Chondrocyte (in vitro differentiated cells): ENCODE measurements at regions not wholly inside any gene's neighbourhood (a gene's known extent, or its start where the extent isn't known, plus 50 kb on each side); places are given as distances from the start of the nearest gene placed in this dataset.
"Not testable (repeated sequence)": the region's sequence is repeated elsewhere in the genome, so short reads cannot be mapped to it uniquely, and the experiment has no call there.

Experiments used
- DNase-seq: peaks from one replicate; pipeline ENCODE4 v3.0.0; 2021; ENCODE audit warnings: mixed read lengths, low spot score
- H3K27ac Mint-ChIP-seq: one replicate; pipeline ENCODE4 v1.8.0; 2021; ENCODE audit warnings: mild to moderate bottlenecking, moderate library complexity, mixed read lengths; ENCODE audit not compliant: unreplicated experiment
- H3K27me3 Mint-ChIP-seq: 2 replicates; pipeline ENCODE4 v1.8.0; 2021; ENCODE audit warnings: low read depth, mixed read lengths
- H3K36me3 Mint-ChIP-seq: 2 replicates; pipeline ENCODE4 v1.8.0; 2021; ENCODE audit warnings: low read depth, mixed read lengths
- H3K4me1 Mint-ChIP-seq: 2 replicates; pipeline ENCODE4 v1.8.0; 2021; ENCODE audit warnings: low read depth, mild to moderate bottlenecking, mixed read lengths
- H3K4me3 Mint-ChIP-seq: one replicate; pipeline ENCODE4 v1.8.0; 2021; ENCODE audit warnings: mild to moderate bottlenecking, moderate library complexity, mixed read lengths; ENCODE audit not compliant: unreplicated experiment
- H3K9me3 Mint-ChIP-seq: 2 replicates; pipeline ENCODE4 v1.8.0; 2021; ENCODE audit warnings: low read depth, mixed read lengths
- CTCF ChIP-seq: fragments of 200-600 bp; sonication (generic); IDR thresholded peaks from 2 replicates; pipeline ENCODE4 v1.5.0; 2021; ENCODE audit warnings: antibody characterized with exemption, mild to moderate bottlenecking, moderate library complexity

GRCh38 chr2:109711230-109712122 is 82.6 kb upstream of the RGPD5 start:
- H3K9me3 Mint-ChIP-seq = no peaks in the 10 kb centered on the region
- no peaks in the 10 kb centered on the region for H3K4me1 Mint-ChIP-seq
- H3K36me3 Mint-ChIP-seq = no peaks in the 10 kb centered on the region
- no peak for DNase-seq
- no peak overlapping the region for H3K27ac Mint-ChIP-seq
- peaks cover 3% of the 10 kb centered on the region for H3K27me3 Mint-ChIP-seq
- TF ChIP-seq CTCF = no peak
- H3K4me3 Mint-ChIP-seq = no peak overlapping the region

- no peak for TF ChIP-seq CTCF
Observed at GRCh38 chr2:109712123-109712449, 82.0 kb upstream of the RGPD5 start.

GRCh38 chr2:109712746-109713145 is 81.4 kb upstream of the RGPD5 start:
- Mint-ChIP-seq H3K27me3 (peaks cover 3% of the 10 kb centered on the region), H3K4me3 (no peak overlapping the region), H3K36me3 (no peaks in the 10 kb centered on the region), H3K27ac (no peak overlapping the region), H3K4me1 (no peaks in the 10 kb centered on the region), H3K9me3 (no peaks in the 10 kb centered on the region)
- no peak for DNase-seq
- no peak for TF ChIP-seq CTCF

More at GRCh38 chr2:109712123-109712449, 82.0 kb upstream of the RGPD5 start:
- peaks cover 3% of the 10 kb centered on the region for H3K27me3 Mint-ChIP-seq
- no peaks in the 10 kb centered on the region for H3K36me3 Mint-ChIP-seq
- no peaks in the 10 kb centered on the region for H3K9me3 Mint-ChIP-seq
- H3K27ac Mint-ChIP-seq = no peak overlapping the region
- H3K4me3 Mint-ChIP-seq = no peak overlapping the region
- DNase-seq = no peak
- H3K4me1 Mint-ChIP-seq = no peaks in the 10 kb centered on the region

GRCh38 chr2:109715313-109715805 is 78.7 kb upstream of the RGPD5 start:
- Mint-ChIP-seq H3K4me1 (no peaks in the 10 kb centered on the region), H3K27ac (no peak overlapping the region), H3K9me3 (peaks cover 6% of the 10 kb centered on the region), H3K36me3 (no peaks in the 10 kb centered on the region), H3K4me3 (no peak overlapping the region), H3K27me3 (peaks cover 3% of the 10 kb centered on the region)
- DNase-seq = no peak
- TF ChIP-seq CTCF = peak; percentile 53

GRCh38 chr2:109716596-109716995 is 77.5 kb upstream of the RGPD5 start:
- H3K4me3 Mint-ChIP-seq, H3K27ac Mint-ChIP-seq, H3K4me1 Mint-ChIP-seq, H3K36me3 Mint-ChIP-seq, H3K9me3 Mint-ChIP-seq, DNase-seq, H3K27me3 Mint-ChIP-seq: not testable (repeated sequence)

GRCh38 chr2:109718139-109718538 is 76.0 kb upstream of the RGPD5 start:
- H3K9me3 Mint-ChIP-seq = peaks cover 6% of the 10 kb centered on the region
- H3K4me1 Mint-ChIP-seq = no peaks in the 10 kb centered on the region
- H3K27ac Mint-ChIP-seq = no peak overlapping the region
- TF ChIP-seq CTCF = no peak
- H3K27me3 Mint-ChIP-seq = peaks cover 3% of the 10 kb centered on the region
- no peak for DNase-seq
- no peaks in the 10 kb centered on the region for H3K36me3 Mint-ChIP-seq
- H3K4me3 Mint-ChIP-seq = no peak overlapping the region
